ENCODE measurements at regions not wholly inside any gene's neighbourhood (a gene's known extent, or its start where the extent isn't known, plus 50 kb on each side); places are given as distances from the start of the nearest gene placed in this dataset.
"Not testable (repeated sequence)": the region's sequence is repeated elsewhere in the genome, so short reads cannot be mapped to it uniquely, and the experiment has no call there.

- DNase-seq (ENCODE audit: low spot score): no peak
Measured at GRCh38 chr2:185644828-185645227, 93.8 kb upstream of the FSIP2 start.

DNA sequence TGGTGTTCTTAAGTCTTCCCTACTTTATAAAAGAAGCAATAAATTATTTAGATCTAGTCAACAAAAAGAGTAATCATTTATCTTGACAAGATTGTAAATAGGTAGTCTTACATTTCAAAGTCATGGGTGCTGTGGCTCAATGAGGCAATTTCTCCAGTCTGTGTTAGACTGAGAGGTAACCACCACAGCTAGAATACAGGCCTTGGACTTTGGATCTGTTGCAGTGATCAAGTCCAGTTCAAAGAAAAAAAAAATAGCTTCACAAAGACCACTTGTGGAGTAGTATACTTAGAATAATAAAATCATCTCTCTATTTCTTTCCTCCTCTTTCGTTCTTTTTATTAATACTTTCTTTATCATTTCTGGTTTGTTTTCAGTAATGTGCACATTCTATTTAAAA is 93.1 kb upstream of the FSIP2 start:
- DNase-seq (ENCODE audit: low spot score): no peak

GRCh38 chr2:185658750-185659149 is 79.9 kb upstream of the FSIP2 start:
- DNase-seq (ENCODE audit: low spot score): no peak

GRCh38 chr2:185663811-185664210 is 74.8 kb upstream of the FSIP2 start:
- DNase-seq (ENCODE audit: low spot score): no peak

DNA sequence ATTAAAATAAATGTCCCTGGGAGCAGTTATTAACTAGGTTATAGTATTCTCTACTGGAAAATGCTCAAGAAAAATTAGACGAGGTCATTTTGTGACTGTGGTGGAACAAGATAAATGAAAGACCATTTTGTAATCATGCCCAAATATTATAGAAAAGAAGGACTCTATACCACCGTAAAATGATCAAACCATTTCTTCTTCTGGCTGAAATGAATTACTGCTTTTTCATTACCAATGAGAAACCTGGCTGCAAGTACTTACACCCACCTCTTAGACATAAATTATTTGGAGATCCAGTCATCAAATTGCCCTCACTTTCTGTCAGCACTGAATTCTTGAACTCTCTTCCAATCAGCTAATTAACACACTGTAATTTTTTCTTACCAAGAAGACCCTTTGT is 74.2 kb upstream of the FSIP2 start:
- no peak for DNase-seq (ENCODE audit: low spot score)

DNA sequence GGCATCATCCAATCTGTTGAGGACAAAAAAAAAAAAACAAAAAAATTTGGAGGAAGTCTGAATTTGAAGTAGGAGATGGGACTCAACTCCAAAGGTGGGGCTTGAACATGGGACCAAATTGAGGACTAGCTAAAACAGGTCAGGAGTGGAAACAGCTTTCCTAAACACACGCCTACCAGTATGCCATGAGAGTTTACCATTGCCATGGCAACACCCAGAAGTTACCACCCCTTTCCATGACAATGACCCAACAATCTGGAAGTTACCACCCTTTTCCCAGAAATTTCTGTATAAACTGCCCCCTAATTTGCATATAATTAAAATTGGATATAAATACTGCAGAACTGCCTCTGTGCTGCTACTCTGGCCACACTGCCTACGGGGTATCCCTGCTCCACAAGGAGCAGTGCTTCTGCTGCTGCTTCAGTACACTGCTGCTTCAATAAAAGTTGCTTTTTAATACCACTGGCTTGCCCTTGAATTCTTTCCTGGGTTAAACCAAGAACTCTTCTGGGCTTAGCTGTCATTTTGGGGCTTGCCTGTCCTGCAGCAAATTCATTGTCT is 73.3 kb upstream of the FSIP2 start:
- DNase-seq (ENCODE audit: low spot score): no peak

GRCh38 chr2:185667452-185667851 is 71.2 kb upstream of the FSIP2 start:
- no peak for DNase-seq (ENCODE audit: low spot score)

- DNase-seq (ENCODE audit: low spot score): no peak
Measured at GRCh38 chr2:185668710-185669109, 69.9 kb upstream of the FSIP2 start.

DNA sequence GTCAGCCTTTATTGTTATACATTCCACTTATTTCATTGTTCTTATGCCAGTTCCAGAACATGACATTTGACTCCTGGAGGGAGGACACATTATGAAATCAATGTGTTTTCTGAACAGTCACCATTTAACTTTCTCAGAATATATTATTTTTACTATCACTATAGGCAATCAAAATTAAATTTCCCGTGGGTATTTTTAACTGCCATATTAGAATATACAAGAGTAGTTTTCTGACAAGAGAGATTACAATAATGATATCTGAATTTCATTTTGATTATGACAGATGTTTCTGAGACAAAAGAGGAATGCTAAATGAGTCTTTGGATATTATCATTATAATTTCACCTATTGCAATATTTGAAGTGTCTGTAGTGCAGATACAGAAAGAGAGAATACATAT is 64.4 kb upstream of the FSIP2 start:
- DNase-seq (ENCODE audit: low spot score): no peak

GRCh38 chr2:185676316-185676715 is 62.3 kb upstream of the FSIP2 start:
- DNase-seq (ENCODE audit: low spot score): no peak

GRCh38 chr2:185687001-185687400 is 51.6 kb upstream of the FSIP2 start:
- not testable (repeated sequence) for DNase-seq (ENCODE audit: low spot score)

- DNase-seq (ENCODE audit: low spot score): no peak
Measured at GRCh38 chr2:185687967-185688366, 50.6 kb upstream of the FSIP2 start.

Measured in iPS-NIHi11 (cell line).